GM23248 (cell line): ENCODE measurements at regions not wholly inside any gene's neighbourhood (a gene's known extent, or its start where the extent isn't known, plus 50 kb on each side); places are given as distances from the start of the nearest gene placed in this dataset.

Experiments used
- DNase-seq: peaks from one replicate; pipeline ENCODE4 v3.0.0-alpha.2; 2015
- H2AFZ ChIP-seq: fragments of 200-600 bp; sonication (generic); 2 replicates; pipeline ENCODE4 v1.6.1; 2016; ENCODE audit warnings: antibody characterized with exemption
- H3F3A ChIP-seq: fragments of 200-600 bp; sonication (generic); 2 replicates; pipeline ENCODE4 v1.6.1; 2016; ENCODE audit warnings: mild to moderate bottlenecking, antibody characterized with exemption, mixed run types; ENCODE audit not compliant: insufficient read depth
- H3K27ac ChIP-seq: fragments of 200-600 bp; sonication (generic); 2 replicates; pipeline ENCODE4 v1.5.1; 2016; ENCODE audit warnings: mild to moderate bottlenecking
- H3K27me3 ChIP-seq: fragments of 200-600 bp; sonication (generic); replicated peaks from 2 replicates; pipeline ENCODE4 v1.6.1; 2016; ENCODE audit warnings: mild to moderate bottlenecking; ENCODE audit not compliant: insufficient read depth
- H3K36me3 ChIP-seq: fragments of 200-600 bp; sonication (generic); 2 replicates; pipeline ENCODE4 v1.6.1; 2016; ENCODE audit warnings: low read depth, mild to moderate bottlenecking
- H3K4me1 ChIP-seq: fragments of 200-600 bp; sonication (generic); 2 replicates; pipeline ENCODE4 v1.6.1; 2016; ENCODE audit warnings: mild to moderate bottlenecking; ENCODE audit not compliant: insufficient read depth
- H3K4me2 ChIP-seq: fragments of 200-600 bp; sonication (generic); one replicate; pipeline ENCODE4 v1.6.1; 2016; ENCODE audit warnings: mild to moderate bottlenecking; ENCODE audit not compliant: unreplicated experiment
- H3K4me3 ChIP-seq: fragments of 200-600 bp; sonication (generic); 2 replicates; pipeline ENCODE4 v1.5.1; 2016; ENCODE audit warnings: mild to moderate bottlenecking
- H3K79me2 ChIP-seq: fragments of 200-600 bp; sonication (generic); 2 replicates; pipeline ENCODE4 v1.6.1; 2016; ENCODE audit warnings: mild to moderate bottlenecking; ENCODE audit not compliant: insufficient read depth
- H3K9ac ChIP-seq: fragments of 200-600 bp; sonication (generic); 2 replicates; pipeline ENCODE4 v1.6.1; 2016; ENCODE audit warnings: mild to moderate bottlenecking
- H3K9me2 ChIP-seq: fragments of 200-600 bp; sonication (generic); 2 replicates; pipeline ENCODE4 v1.6.1; 2016; ENCODE audit warnings: mixed run types, mild to moderate bottlenecking, moderate library complexity; ENCODE audit not compliant: insufficient read depth
- H3K9me3 ChIP-seq: fragments of 200-600 bp; sonication (generic); one replicate; pipeline ENCODE4 v1.6.1; 2017; ENCODE audit warnings: low read depth
- H4K20me1 ChIP-seq: fragments of 200-600 bp; sonication (generic); 2 replicates; pipeline ENCODE4 v1.6.0; 2016; ENCODE audit not compliant: insufficient read depth
- EZH2 ChIP-seq: fragments of 200-600 bp; sonication (generic); IDR thresholded peaks from 2 replicates; pipeline ENCODE4 v1.6.1; 2018; ENCODE audit warnings: antibody characterized with exemption, mild to moderate bottlenecking; ENCODE audit not compliant: insufficient read depth, poor library complexity, severe bottlenecking
- EZH2phosphoT487 ChIP-seq: fragments of 200-600 bp; sonication (generic); IDR thresholded peaks from 2 replicates; pipeline ENCODE4 v1.6.1; 2018; ENCODE audit warnings: antibody characterized with exemption, moderate library complexity, mild to moderate bottlenecking, low read depth; ENCODE audit not compliant: insufficient read depth
- WGBS, 2 experiments: methylation state at CpG; one replicate each; pipeline ENCODE4 v1.1.6; 2015 to 2017; ENCODE audit warnings: low lambda C conversion rate in 2 of 2, low coverage in 1 of 2; ENCODE audit errors: missing lambda C conversion rate in 2 of 2; 5-methylcytosine and 5-hydroxymethylcytosine counted together
- in situ Hi-C: fragments of 300-500 bp; cut with MboI; formaldehyde crosslinking; loops from 2 replicates; pipeline ENCODE4 v1.15.0; 2020

- no peak overlapping the region for H3K27ac ChIP-seq
- H3K9me3 ChIP-seq, result no peaks in the 10 kb centered on the region
- TF ChIP-seq EZH2phosphoT487 (no peak), EZH2 (no peak)
- H3K27me3 ChIP-seq, result no peaks in the 10 kb centered on the region
- no peaks in the 10 kb centered on the region for H3K4me1 ChIP-seq
- H3F3A ChIP-seq, result peaks cover 5% of the 10 kb centered on the region; the same call in 1 of the 2 replicates
- no peak for DNase-seq
- no peaks in the 10 kb centered on the region for H4K20me1 ChIP-seq
- no peak overlapping the region for H3K9ac ChIP-seq
- no peaks in the 10 kb centered on the region for H3K79me2 ChIP-seq
- H3K36me3 ChIP-seq, result no peaks in the 10 kb centered on the region
- 82 to 92% methylated on average over 12 of the region's 12 CpGs for WGBS, 2 experiments
- no peak overlapping the region for H3K4me2 ChIP-seq
- no peaks in the 10 kb centered on the region for H3K9me2 ChIP-seq
- H3K4me3 ChIP-seq, result no peak overlapping the region
- in situ Hi-C loops, result no loop called here
- H2AFZ ChIP-seq, result no peak overlapping the region
Observed at GRCh38 chr9:88672874-88673689, 138.1 kb downstream of the NXNL2 start.

- no peaks in the 10 kb centered on the region for H3K4me1 ChIP-seq
- H3K27me3 ChIP-seq, result no peaks in the 10 kb centered on the region
- no peaks in the 10 kb centered on the region for H3K9me3 ChIP-seq
- WGBS, 2 experiments, result 44 to 45% methylated on average over 2 of the region's 2 CpGs
- DNase-seq, result no peak
- H3K9ac ChIP-seq, result no peak overlapping the region
- no peak overlapping the region for H2AFZ ChIP-seq
- no peaks in the 10 kb centered on the region for H3K9me2 ChIP-seq
- TF ChIP-seq EZH2phosphoT487, result no peak
- peaks cover 5% of the 10 kb centered on the region; the same call in 1 of the 2 replicates for H3F3A ChIP-seq
- H3K79me2 ChIP-seq, result no peaks in the 10 kb centered on the region
- H3K27ac ChIP-seq, result no peak overlapping the region
- in situ Hi-C loops, result no loop called here
- H3K4me2 ChIP-seq, result no peak overlapping the region
- no peaks in the 10 kb centered on the region for H4K20me1 ChIP-seq
- H3K36me3 ChIP-seq, result no peaks in the 10 kb centered on the region
- no peak overlapping the region for H3K4me3 ChIP-seq
Observed at GRCh38 chr9:88673886-88674285, 138.9 kb downstream of the NXNL2 start.

GRCh38 chr9:88676644-88677043, 141.7 kb downstream of the NXNL2 start:
- TF ChIP-seq EZH2phosphoT487, result no peak
- no peak for TF ChIP-seq EZH2
- no peaks in the 10 kb centered on the region for H3K9me2 ChIP-seq
- H3K36me3 ChIP-seq, result no peaks in the 10 kb centered on the region
- H3K4me1 ChIP-seq, result no peaks in the 10 kb centered on the region
- no peaks in the 10 kb centered on the region for H3K27me3 ChIP-seq
- H3K27ac ChIP-seq, result no peak overlapping the region
- H3K4me3 ChIP-seq, result no peak overlapping the region
- H3K9me3 ChIP-seq, result no peaks in the 10 kb centered on the region
- in situ Hi-C loops, result no loop called here
- no peak overlapping the region for H3K4me2 ChIP-seq
- no peaks in the 10 kb centered on the region for H4K20me1 ChIP-seq
- no peak overlapping the region for H2AFZ ChIP-seq
- no peak overlapping the region for H3K9ac ChIP-seq
- DNase-seq, result no peak
- no peaks in the 10 kb centered on the region for H3K79me2 ChIP-seq
- H3F3A ChIP-seq, result peaks cover 5% of the 10 kb centered on the region; the same call in 1 of the 2 replicates
- WGBS, 2 experiments, result 96 to 97% methylated on average over 3 of the region's 3 CpGs

- WGBS, 2 experiments, result 86 to 91% methylated on average over 2 of the region's 2 CpGs
- TF ChIP-seq EZH2, result no peak
- TF ChIP-seq EZH2phosphoT487, result no peak
- no peaks in the 10 kb centered on the region for H3K79me2 ChIP-seq
- H3K9ac ChIP-seq, result no peak overlapping the region
- H3K4me2 ChIP-seq, result no peak overlapping the region
- H3K27me3 ChIP-seq, result no peaks in the 10 kb centered on the region
- no peak for DNase-seq
- no peaks in the 10 kb centered on the region for H3K9me3 ChIP-seq
- H2AFZ ChIP-seq, result no peak overlapping the region
- peaks cover 5% of the 10 kb centered on the region; the same call in 1 of the 2 replicates for H3F3A ChIP-seq
- no peaks in the 10 kb centered on the region for H4K20me1 ChIP-seq
- in situ Hi-C loops, result no loop called here
- H3K27ac ChIP-seq, result no peak overlapping the region
- no peak overlapping the region for H3K4me3 ChIP-seq
- H3K9me2 ChIP-seq, result no peaks in the 10 kb centered on the region
- H3K36me3 ChIP-seq, result no peaks in the 10 kb centered on the region
- no peaks in the 10 kb centered on the region for H3K4me1 ChIP-seq
Observed at GRCh38 chr9:88678008-88678407, 143.0 kb downstream of the NXNL2 start.
